Adipocyte (in vitro differentiated cells): ENCODE measurements at regions not wholly inside any gene's neighbourhood (a gene's known extent, or its start where the extent isn't known, plus 50 kb on each side); places are given as distances from the start of the nearest gene placed in this dataset.
"Not testable (repeated sequence)": the region's sequence is repeated elsewhere in the genome, so short reads cannot be mapped to it uniquely, and the experiment has no call there.

Experiments
- DNase-seq: peaks from one replicate; pipeline ENCODE4 v3.0.0-alpha.2; 2015; ENCODE audit warnings: low read depth
- H3K27me3 ChIP-seq: replicated peaks from 2 replicates; pipeline ENCODE4 v1.7.0; 2013; ENCODE audit warnings: mild to moderate bottlenecking, low read length, moderate library complexity; ENCODE audit not compliant: control insufficient read depth, insufficient read depth
- H3K36me3 ChIP-seq: 2 replicates; pipeline ENCODE4 v1.7.0; 2013; ENCODE audit warnings: low read length, mild to moderate bottlenecking, moderate library complexity; ENCODE audit not compliant: control insufficient read depth, insufficient read depth, severe bottlenecking
- H3K4me1 ChIP-seq: 2 replicates; pipeline ENCODE4 v1.7.0; 2013; ENCODE audit warnings: mild to moderate bottlenecking, low read length, moderate library complexity; ENCODE audit not compliant: control insufficient read depth, insufficient read depth
- H3K4me3 ChIP-seq: 2 replicates; pipeline ENCODE4 v1.7.0; 2013; ENCODE audit warnings: mild to moderate bottlenecking, low read length, moderate library complexity
- H3K9ac ChIP-seq: 2 replicates; pipeline ENCODE4 v1.7.0; 2013; ENCODE audit warnings: mild to moderate bottlenecking, low read length, moderate library complexity
- H3K9me3 ChIP-seq: 2 replicates; pipeline ENCODE4 v1.7.0; 2013; ENCODE audit warnings: mild to moderate bottlenecking, low read length, moderate library complexity; ENCODE audit not compliant: control insufficient read depth

- Histone ChIP-seq H3K9me3 (no peaks in the 10 kb centered on the region), H3K9ac (no peak overlapping the region), H3K36me3 (no peaks in the 10 kb centered on the region), H3K4me1 (no peaks in the 10 kb centered on the region), H3K27me3 (no peaks in the 10 kb centered on the region), H3K4me3 (no peak overlapping the region)
- peak; percentile 39 for DNase-seq
These were observed 1699.6 kb downstream of the KCNT2 start for GRCh38 chr1:194908643-194909042.

- no peak overlapping the region for H3K9ac ChIP-seq
- no peaks in the 10 kb centered on the region for H3K9me3 ChIP-seq
- H3K4me1 ChIP-seq = no peaks in the 10 kb centered on the region
- H3K4me3 ChIP-seq = no peak overlapping the region
- H3K27me3 ChIP-seq = no peaks in the 10 kb centered on the region
- H3K36me3 ChIP-seq = no peaks in the 10 kb centered on the region
- DNase-seq = no peak
These were observed 1704.7 kb downstream of the KCNT2 start for GRCh38 chr1:194903524-194903923.

- DNase-seq = no peak
- H3K36me3 ChIP-seq = no peaks in the 10 kb centered on the region
- no peak overlapping the region for H3K9ac ChIP-seq
- H3K4me1 ChIP-seq = no peaks in the 10 kb centered on the region
- H3K27me3 ChIP-seq = no peaks in the 10 kb centered on the region
- H3K9me3 ChIP-seq = peaks cover 7% of the 10 kb centered on the region
- no peak overlapping the region for H3K4me3 ChIP-seq
These were observed 1702.9 kb upstream of the B3GALT2 start for GRCh38 chr1:194889310-194889709.

- no peaks in the 10 kb centered on the region for H3K27me3 ChIP-seq
- no peaks in the 10 kb centered on the region for H3K9me3 ChIP-seq
- H3K4me1 ChIP-seq = no peaks in the 10 kb centered on the region
- H3K36me3 ChIP-seq = no peaks in the 10 kb centered on the region
- H3K9ac ChIP-seq = no peak overlapping the region
- DNase-seq = no peak
- H3K4me3 ChIP-seq = no peak overlapping the region
These were observed 1684.4 kb upstream of the B3GALT2 start for GRCh38 chr1:194870860-194871259.

- Histone ChIP-seq H3K36me3 (no peaks in the 10 kb centered on the region), H3K9me3 (peaks cover 4% of the 10 kb centered on the region), H3K4me3 (no peak overlapping the region), H3K27me3 (no peaks in the 10 kb centered on the region), H3K4me1 (no peaks in the 10 kb centered on the region), H3K9ac (no peak overlapping the region)
- DNase-seq = no peak
These were observed 1679.7 kb upstream of the B3GALT2 start for GRCh38 chr1:194866153-194866552.

GRCh38 chr1:194865383-194865782 is 1679.0 kb upstream of the B3GALT2 start:
- no peaks in the 10 kb centered on the region for H3K4me1 ChIP-seq
- no peak overlapping the region for H3K4me3 ChIP-seq
- no peak overlapping the region for H3K9ac ChIP-seq
- no peaks in the 10 kb centered on the region for H3K36me3 ChIP-seq
- no peaks in the 10 kb centered on the region for H3K27me3 ChIP-seq
- no peak for DNase-seq
- peaks cover 4% of the 10 kb centered on the region for H3K9me3 ChIP-seq

GRCh38 chr1:194862129-194862528 is 1675.7 kb upstream of the B3GALT2 start:
- DNase-seq = no peak
- Histone ChIP-seq H3K4me1 (no peaks in the 10 kb centered on the region), H3K4me3 (no peak overlapping the region), H3K36me3 (no peaks in the 10 kb centered on the region), H3K9ac (no peak overlapping the region), H3K27me3 (no peaks in the 10 kb centered on the region), H3K9me3 (peaks cover 4% of the 10 kb centered on the region)

- H3K4me1 ChIP-seq = no peaks in the 10 kb centered on the region
- no peaks in the 10 kb centered on the region for H3K36me3 ChIP-seq
- H3K9ac ChIP-seq = no peak overlapping the region
- no peak overlapping the region for H3K4me3 ChIP-seq
- DNase-seq = no peak
- peaks cover 4% of the 10 kb centered on the region for H3K9me3 ChIP-seq
- H3K27me3 ChIP-seq = no peaks in the 10 kb centered on the region
These were observed 1674.1 kb upstream of the B3GALT2 start for GRCh38 chr1:194860248-194861201.

GRCh38 chr1:194859481-194860154 is 1673.2 kb upstream of the B3GALT2 start:
- not testable (repeated sequence) for H3K4me1 ChIP-seq, H3K9ac ChIP-seq, DNase-seq, H3K36me3 ChIP-seq, H3K4me3 ChIP-seq, H3K9me3 ChIP-seq, H3K27me3 ChIP-seq

- H3K9me3 ChIP-seq, DNase-seq, H3K9ac ChIP-seq, H3K36me3 ChIP-seq, H3K4me3 ChIP-seq, H3K27me3 ChIP-seq, H3K4me1 ChIP-seq: not testable (repeated sequence)
These were observed 1672.5 kb upstream of the B3GALT2 start for GRCh38 chr1:194858811-194859480.

GRCh38 chr1:194857413-194857812 is 1671.0 kb upstream of the B3GALT2 start:
- H3K27me3 ChIP-seq = no peaks in the 10 kb centered on the region
- H3K4me3 ChIP-seq = no peak overlapping the region
- no peaks in the 10 kb centered on the region for H3K4me1 ChIP-seq
- no peaks in the 10 kb centered on the region for H3K36me3 ChIP-seq
- H3K9me3 ChIP-seq = peaks cover 4% of the 10 kb centered on the region
- H3K9ac ChIP-seq = no peak overlapping the region
- DNase-seq = no peak
